ENCODE measurements at regions not wholly inside any gene's neighbourhood (a gene's known extent, or its start where the extent isn't known, plus 50 kb on each side); places are given as distances from the start of the nearest gene placed in this dataset.

GRCh38 chr15:96005906-96006305 lies 324.6 kb upstream of the NR2F2 start:
- Histone ChIP-seq H3K9ac (no peak overlapping the region), H2AFZ (ENCODE audit: low read depth) (no peak overlapping the region), H3K36me3 (replicated peaks in 1 of 2; ENCODE audit: control insufficient read depth in 1 of 2, insufficient read depth in 2 of 2, low read length in 1 of 2) (no peaks in the 10 kb centered on the region), H3K4me2 (no peak overlapping the region), H3K27ac (ENCODE audit: low read depth in 2 of 2, low read length in 1 of 2) (no peak overlapping the region), H3K9me2 (no peaks in the 10 kb centered on the region), H4K20me1 (ENCODE audit: insufficient read depth) (no peaks in the 10 kb centered on the region), H3K4me1 (ENCODE audit: control insufficient read depth in 1 of 2, insufficient read depth in 2 of 2, low read depth in 1 of 2, low read length in 1 of 2) (no peaks in the 10 kb centered on the region), H3K27me3 (ENCODE audit: insufficient read depth) (no peaks in the 10 kb centered on the region), H3F3A (replicated peaks; ENCODE audit: insufficient read depth) (no peaks in the 10 kb centered on the region), H3K9me3 (no peaks in the 10 kb centered on the region), H3K79me2 (ENCODE audit: insufficient read depth) (no peaks in the 10 kb centered on the region), H3K4me3 (ENCODE audit: low read depth in 2 of 2, low read length in 1 of 2) (no peak overlapping the region)
- ChIA-PET POLR2A (no interaction called here), CTCF (no interaction called here)
- 11% methylated on average over 2 of the region's 2 CpGs for WGBS (ENCODE audit: low lambda C conversion rate)
- TF ChIP-seq CHD2 (IDR thresholded peaks at IDR 0.05; ENCODE audit: low read length, partially characterized antibody): no peak
- TF ChIP-seq RXRA (IDR thresholded peaks at IDR 0.05; ENCODE audit: borderline replicate concordance, low read depth): no peak
- no peak for TF ChIP-seq TEAD4 (IDR thresholded peaks at IDR 0.05; ENCODE audit: borderline replicate concordance, insufficient read depth)
- no peak for TF ChIP-seq RFX5 (IDR thresholded peaks at IDR 0.05; ENCODE audit: low read length)
- TF ChIP-seq ZBTB33 (IDR thresholded peaks at IDR 0.05; ENCODE audit: borderline replicate concordance, low read depth): no peak
- TF ChIP-seq TCF12 (IDR thresholded peaks at IDR 0.05): no peak
- TF ChIP-seq, protein P1, sequence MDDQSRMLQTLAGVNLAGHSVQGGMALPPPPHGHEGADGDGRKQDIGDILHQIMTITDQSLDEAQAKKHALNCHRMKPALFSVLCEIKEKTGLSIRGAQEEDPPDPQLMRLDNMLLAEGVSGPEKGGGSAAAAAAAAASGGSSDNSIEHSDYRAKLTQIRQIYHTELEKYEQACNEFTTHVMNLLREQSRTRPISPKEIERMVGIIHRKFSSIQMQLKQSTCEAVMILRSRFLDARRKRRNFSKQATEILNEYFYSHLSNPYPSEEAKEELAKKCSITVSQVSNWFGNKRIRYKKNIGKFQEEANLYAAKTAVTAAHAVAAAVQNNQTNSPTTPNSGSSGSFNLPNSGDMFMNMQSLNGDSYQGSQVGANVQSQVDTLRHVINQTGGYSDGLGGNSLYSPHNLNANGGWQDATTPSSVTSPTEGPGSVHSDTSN (IDR thresholded peaks at IDR 0.05): no peak
- TF ChIP-seq TAF1 (IDR thresholded peaks at IDR 0.05; ENCODE audit: borderline replicate concordance, low read depth, low read length): no peak
- TF ChIP-seq MAX (IDR thresholded peaks at IDR 0.05; ENCODE audit: low read depth): no peak
- no peak for TF ChIP-seq RAD21 (IDR thresholded peaks at IDR 0.05; ENCODE audit: low read length)
- TF ChIP-seq YY1 (IDR thresholded peaks at IDR 0.05; ENCODE audit: low read depth): no peak
- no peak for TF ChIP-seq SMC3 (IDR thresholded peaks at IDR 0.05; ENCODE audit: low read depth, low read length)
- no peak for TF ChIP-seq GABPA (IDR thresholded peaks at IDR 0.05; ENCODE audit: low read depth)
- no peak for DNase-seq

DNA sequence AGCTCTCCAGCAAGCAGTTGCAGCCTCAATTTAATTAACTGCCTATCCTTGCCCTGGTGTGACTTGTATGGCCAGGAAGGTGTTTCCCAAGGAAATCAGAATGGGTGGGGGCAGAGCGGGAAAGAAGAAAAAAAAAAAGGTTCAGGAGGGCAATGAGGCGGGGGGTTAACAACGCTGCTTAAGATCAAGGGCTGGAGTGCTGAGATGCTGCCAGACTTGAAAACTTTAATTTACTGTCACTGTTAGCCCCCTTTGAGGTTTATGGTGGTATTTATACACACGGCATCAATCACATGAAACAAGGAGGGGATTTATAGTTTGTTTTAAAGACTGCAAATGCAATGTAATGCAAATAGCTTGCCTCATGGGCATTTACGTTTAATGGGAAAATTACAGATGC lies 319.4 kb upstream of the NR2F2 start:
- DNase-seq: no peak
- WGBS (ENCODE audit: low lambda C conversion rate): 21% methylated on average over 5 of the region's 5 CpGs
- Histone ChIP-seq H3K4me2 (no peak overlapping the region), H3K9ac (no peak overlapping the region), H2AFZ (ENCODE audit: low read depth) (no peak overlapping the region), H4K20me1 (ENCODE audit: insufficient read depth) (no peaks in the 10 kb centered on the region), H3K36me3 (replicated peaks in 1 of 2; ENCODE audit: control insufficient read depth in 1 of 2, insufficient read depth in 2 of 2, low read length in 1 of 2) (no peaks in the 10 kb centered on the region), H3K27me3 (ENCODE audit: insufficient read depth) (no peaks in the 10 kb centered on the region), H3K27ac (ENCODE audit: low read depth in 2 of 2, low read length in 1 of 2) (no peak overlapping the region), H3F3A (replicated peaks; ENCODE audit: insufficient read depth) (no peaks in the 10 kb centered on the region), H3K4me3 (ENCODE audit: low read depth in 2 of 2, low read length in 1 of 2) (no peak overlapping the region), H3K79me2 (ENCODE audit: insufficient read depth) (no peaks in the 10 kb centered on the region), H3K9me2 (no peaks in the 10 kb centered on the region), H3K4me1 (ENCODE audit: control insufficient read depth in 1 of 2, insufficient read depth in 2 of 2, low read depth in 1 of 2, low read length in 1 of 2) (no peaks in the 10 kb centered on the region), H3K9me3 (no peaks in the 10 kb centered on the region)
- ChIA-PET CTCF (no interaction called here), POLR2A (no interaction called here)
- no peak for TF ChIP-seq TAF1 (IDR thresholded peaks at IDR 0.05; ENCODE audit: borderline replicate concordance, low read depth, low read length)
- TF ChIP-seq GATA2 (CRISPR knock-in tag; IDR thresholded peaks at IDR 0.05): no peak
- TF ChIP-seq ZBTB33 (IDR thresholded peaks at IDR 0.05; ENCODE audit: borderline replicate concordance, low read depth): no peak
- TF ChIP-seq RCOR1 (IDR thresholded peaks at IDR 0.05; ENCODE audit: low read length): no peak
- no peak for TF ChIP-seq MXI1 (IDR thresholded peaks at IDR 0.05; ENCODE audit: low read depth, low read length)
- no peak for TF ChIP-seq IRF3 (IDR thresholded peaks at IDR 0.05; ENCODE audit: low read depth, low read length)
- TF ChIP-seq JUND (IDR thresholded peaks at IDR 0.05): no peak
- no peak for TF ChIP-seq MEF2A (IDR thresholded peaks at IDR 0.05; ENCODE audit: borderline replicate concordance, low read depth)
- no peak for TF ChIP-seq RFX5 (IDR thresholded peaks at IDR 0.05; ENCODE audit: low read length)
- no peak for TF ChIP-seq USF1 (IDR thresholded peaks at IDR 0.05; ENCODE audit: borderline replicate concordance, low read depth)
- TF ChIP-seq FOSL2 (IDR thresholded peaks at IDR 0.05; ENCODE audit: borderline replicate concordance, low read depth): no peak
- TF ChIP-seq FOXJ3 (CRISPR knock-in tag; IDR thresholded peaks at IDR 0.05): no peak
